Hepatocyte (in vitro differentiated cells): ENCODE measurements at regions not wholly inside any gene's neighbourhood (a gene's known extent, or its start where the extent isn't known, plus 50 kb on each side); places are given as distances from the start of the nearest gene placed in this dataset.

Source experiments
- CTCF ChIP-seq: fragments of 200-600 bp; sonication (generic); IDR thresholded peaks from 2 replicates; pipeline ENCODE4 v1.5.1; 2016; ENCODE audit warnings: antibody characterized with exemption, mild to moderate bottlenecking; ENCODE audit not compliant: poor library complexity
- EZH2phosphoT487 ChIP-seq: fragments of 200-600 bp; sonication (generic); IDR thresholded peaks from one replicate; pipeline ENCODE4 v1.6.1; 2018; ENCODE audit warnings: antibody characterized with exemption, mild to moderate bottlenecking, low read depth, moderate library complexity; ENCODE audit not compliant: unreplicated experiment, severe bottlenecking

- TF ChIP-seq CTCF = no peak
- TF ChIP-seq EZH2phosphoT487 = no peak
These were observed 2062.3 kb upstream of the CELF4 start for GRCh38 chr18:39627936-39628335.
